Fibroblast of lung (primary cell): ENCODE measurements at regions not wholly inside any gene's neighbourhood (a gene's known extent, or its start where the extent isn't known, plus 50 kb on each side); places are given as distances from the start of the nearest gene placed in this dataset.

ENCODE experiments used
- DNase-seq, 2 donors: peaks; one replicate each; pipeline versions ENCODE4 v3.0.0 to v3.0.0-alpha.2; 2010; ENCODE audit warnings: low read depth in 2 of 2
- H2AFZ ChIP-seq: 2 replicates; pipeline ENCODE4 v1.5.1; 2012; ENCODE audit warnings: low read length, control low read depth, inconsistent platforms
- H3K27ac ChIP-seq: 2 replicates; pipeline ENCODE4 v1.5.1; 2011; ENCODE audit warnings: low read length, control low read depth; ENCODE audit not compliant: insufficient read depth
- H3K27me3 ChIP-seq: 2 replicates; pipeline ENCODE4 v1.5.1; 2011; ENCODE audit warnings: mild to moderate bottlenecking, low read length; ENCODE audit not compliant: control insufficient read depth, insufficient read depth
- H3K36me3 ChIP-seq: 2 replicates; pipeline ENCODE4 v1.5.1; 2011; ENCODE audit warnings: low read length; ENCODE audit not compliant: control insufficient read depth, insufficient read depth
- H3K4me1 ChIP-seq: 2 replicates; pipeline ENCODE4 v1.5.1; 2011; ENCODE audit warnings: low read length; ENCODE audit not compliant: control insufficient read depth, insufficient read depth; ENCODE audit errors: extremely low read depth
- H3K4me2 ChIP-seq: 2 replicates; pipeline ENCODE4 v1.5.1; 2011; ENCODE audit warnings: low read length, control low read depth; ENCODE audit not compliant: insufficient read depth; ENCODE audit errors: extremely low read depth
- H3K4me3 ChIP-seq, 4 experiments: fragments of 200-600 bp in 1 of 4; sonication (generic) in 1 of 4; replicated peaks in 1 of 4; 2 replicates each; pipeline ENCODE4 v1.5.1; 2011 to 2016; ENCODE audit warnings: low read length in 4 of 4, low read depth in 3 of 4, mild to moderate bottlenecking in 3 of 4, control low read depth in 2 of 4, inconsistent platforms in 1 of 4, mixed read lengths in 1 of 4; ENCODE audit not compliant: insufficient read depth in 1 of 4; ENCODE audit errors: control extremely low read depth in 1 of 4
- H3K79me2 ChIP-seq: 2 replicates; pipeline ENCODE4 v1.5.1; 2012; ENCODE audit warnings: mild to moderate bottlenecking, low read length, inconsistent platforms; ENCODE audit not compliant: control insufficient read depth, insufficient read depth
- H3K9ac ChIP-seq: 2 replicates; pipeline ENCODE4 v1.5.1; 2011; ENCODE audit warnings: mild to moderate bottlenecking, low read length, control low read depth; ENCODE audit not compliant: insufficient read depth
- H3K9me3 ChIP-seq: 2 replicates; pipeline ENCODE4 v1.5.1; 2012; ENCODE audit warnings: low read depth, low read length; ENCODE audit not compliant: control insufficient read depth, insufficient read depth
- H4K20me1 ChIP-seq: 2 replicates; pipeline ENCODE4 v1.5.1; 2011; ENCODE audit warnings: low read length; ENCODE audit not compliant: control insufficient read depth, insufficient read depth; ENCODE audit errors: extremely low read depth
- EZH2 ChIP-seq: IDR thresholded peaks from 2 replicates; pipeline ENCODE4 v1.5.1; 2012; ENCODE audit warnings: low read length, control low read depth, mild to moderate bottlenecking; ENCODE audit errors: missing control alignments
- TF ChIP-seq, protein P1 (sequence below), 2 donors: IDR thresholded peaks in 1 of 2; conservative IDR thresholded peaks in 1 of 2; 1 replicate in 1 of 2; 2 replicates in 1 of 2; pipeline ENCODE4 v1.5.1; 2011 to 2012; ENCODE audit warnings: low read length in 2 of 2, control low read depth in 1 of 2, inconsistent platforms in 1 of 2, low read depth in 1 of 2, mild to moderate bottlenecking in 1 of 2

DNA sequence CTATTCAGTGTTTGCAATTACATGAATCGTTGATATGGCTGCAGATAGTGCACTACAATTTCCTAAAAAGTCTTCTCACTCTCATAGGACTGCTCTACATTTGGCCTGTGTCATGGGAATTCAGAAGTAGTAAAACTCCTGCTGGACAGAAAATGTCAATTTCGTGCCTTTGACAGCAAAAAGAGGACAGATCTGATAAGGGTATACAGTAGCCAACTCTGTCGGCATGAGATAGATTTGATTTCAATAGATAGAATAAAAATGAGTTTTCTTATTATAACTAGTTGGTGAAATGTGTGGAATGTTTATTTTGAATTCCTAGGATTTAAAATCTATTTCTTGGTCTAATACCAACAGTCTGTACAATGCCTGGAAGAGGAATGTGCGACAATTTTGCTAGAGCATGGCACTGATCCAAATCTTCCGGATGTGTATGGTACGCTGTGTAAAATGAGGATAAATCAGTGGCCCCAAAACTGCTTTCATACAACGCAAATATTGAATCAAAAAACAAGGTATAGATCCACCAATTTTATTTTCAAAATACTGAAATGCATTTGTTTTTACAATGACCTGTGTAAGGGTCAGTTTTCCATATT lies 133.5 kb upstream of the CDK13 start:
- H3K27me3 ChIP-seq = peaks cover 31% of the 10 kb centered on the region
- H2AFZ ChIP-seq = no peak overlapping the region
- H3K9ac ChIP-seq = no peak overlapping the region
- H3K4me1 ChIP-seq = no peaks in the 10 kb centered on the region
- no peaks in the 10 kb centered on the region for H3K9me3 ChIP-seq
- no peaks in the 10 kb centered on the region for H4K20me1 ChIP-seq
- H3K4me2 ChIP-seq = no peak overlapping the region
- H3K36me3 ChIP-seq = no peaks in the 10 kb centered on the region
- DNase-seq = no peak
- TF ChIP-seq, protein P1, sequence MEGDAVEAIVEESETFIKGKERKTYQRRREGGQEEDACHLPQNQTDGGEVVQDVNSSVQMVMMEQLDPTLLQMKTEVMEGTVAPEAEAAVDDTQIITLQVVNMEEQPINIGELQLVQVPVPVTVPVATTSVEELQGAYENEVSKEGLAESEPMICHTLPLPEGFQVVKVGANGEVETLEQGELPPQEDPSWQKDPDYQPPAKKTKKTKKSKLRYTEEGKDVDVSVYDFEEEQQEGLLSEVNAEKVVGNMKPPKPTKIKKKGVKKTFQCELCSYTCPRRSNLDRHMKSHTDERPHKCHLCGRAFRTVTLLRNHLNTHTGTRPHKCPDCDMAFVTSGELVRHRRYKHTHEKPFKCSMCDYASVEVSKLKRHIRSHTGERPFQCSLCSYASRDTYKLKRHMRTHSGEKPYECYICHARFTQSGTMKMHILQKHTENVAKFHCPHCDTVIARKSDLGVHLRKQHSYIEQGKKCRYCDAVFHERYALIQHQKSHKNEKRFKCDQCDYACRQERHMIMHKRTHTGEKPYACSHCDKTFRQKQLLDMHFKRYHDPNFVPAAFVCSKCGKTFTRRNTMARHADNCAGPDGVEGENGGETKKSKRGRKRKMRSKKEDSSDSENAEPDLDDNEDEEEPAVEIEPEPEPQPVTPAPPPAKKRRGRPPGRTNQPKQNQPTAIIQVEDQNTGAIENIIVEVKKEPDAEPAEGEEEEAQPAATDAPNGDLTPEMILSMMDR (conservative IDR thresholded peaks at IDR 0.05 in 1 of 2, IDR thresholded peaks at IDR 0.05 in 1 of 2; ENCODE audit: low read depth in 1 of 2, low read length in 2 of 2) = no peak
- TF ChIP-seq EZH2 = no peak
- no peak overlapping the region for H3K27ac ChIP-seq
- no peak overlapping the region for H3K4me3 ChIP-seq
- no peaks in the 10 kb centered on the region for H3K79me2 ChIP-seq

DNA sequence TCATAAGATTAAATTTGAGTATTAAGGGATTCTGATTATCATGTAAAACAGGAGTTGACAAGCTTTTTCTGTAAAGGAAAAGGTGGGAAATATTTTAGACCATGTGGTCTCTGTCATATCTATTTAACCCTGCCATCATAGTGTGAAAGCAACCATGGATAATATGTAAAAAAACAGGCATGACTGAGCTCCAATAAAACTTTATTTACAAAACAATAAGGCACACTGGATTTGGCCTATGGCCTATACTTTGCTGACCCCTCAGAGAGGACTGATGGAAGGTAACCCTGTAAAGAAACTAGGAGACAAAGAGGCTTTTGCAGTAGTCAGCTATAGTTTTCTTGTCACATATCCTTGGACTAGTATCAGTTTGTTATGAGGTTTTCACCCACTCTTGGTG lies 130.5 kb upstream of the CDK13 start:
- Histone ChIP-seq H2AFZ (no peak overlapping the region), H3K79me2 (no peaks in the 10 kb centered on the region), H3K9ac (no peak overlapping the region), H3K4me1 (no peaks in the 10 kb centered on the region), H3K4me3 (no peak overlapping the region), H3K4me2 (no peak overlapping the region), H3K27me3 (peaks cover 26% of the 10 kb centered on the region), H3K9me3 (no peaks in the 10 kb centered on the region), H3K27ac (no peak overlapping the region), H3K36me3 (no peaks in the 10 kb centered on the region), H4K20me1 (no peaks in the 10 kb centered on the region)
- DNase-seq = no peak
- TF ChIP-seq, protein P1 (conservative IDR thresholded peaks at IDR 0.05 in 1 of 2, IDR thresholded peaks at IDR 0.05 in 1 of 2; ENCODE audit: low read depth in 1 of 2, low read length in 2 of 2) = no peak
- TF ChIP-seq EZH2 = no peak

DNA sequence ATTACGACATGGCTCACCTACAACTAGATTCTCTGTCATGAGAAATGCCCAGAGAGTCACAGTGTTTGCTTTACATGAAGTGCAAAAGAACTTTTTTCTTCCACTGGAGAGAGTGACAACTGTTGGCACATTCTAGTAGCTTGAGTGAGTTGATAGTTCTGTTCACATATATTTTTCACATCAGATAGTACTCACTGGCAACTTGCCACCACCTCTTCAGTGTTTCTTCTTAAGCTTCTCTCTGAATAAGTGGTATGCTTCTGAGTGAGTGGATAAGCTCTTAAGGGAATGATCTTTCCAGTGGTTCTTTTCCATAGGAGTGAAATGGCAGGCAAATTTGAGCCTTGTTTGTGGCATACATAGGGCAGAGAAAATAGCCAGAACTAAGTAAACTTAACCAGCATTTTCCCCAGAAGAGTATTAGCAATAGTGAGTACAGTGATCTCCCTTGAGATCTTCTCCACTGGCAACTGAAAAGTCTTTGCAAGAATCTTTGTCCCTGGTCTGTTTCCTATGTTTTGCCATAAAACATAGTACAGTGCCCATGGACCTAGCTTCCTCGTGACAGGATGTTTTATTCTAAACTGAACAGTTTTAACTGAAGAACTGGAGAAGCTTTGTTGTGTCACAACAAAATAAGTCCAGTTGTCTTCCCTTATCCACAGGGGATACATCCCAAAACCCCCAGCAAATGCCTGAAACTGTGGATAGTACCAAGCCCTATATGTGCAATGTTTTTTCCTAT lies 125.4 kb upstream of the CDK13 start:
- Histone ChIP-seq H3K36me3 (no peaks in the 10 kb centered on the region), H3K4me2 (no peak overlapping the region)
- no peak for DNase-seq

More for the DNA sequence above, 125.4 kb upstream of the CDK13 start:
- Histone ChIP-seq H3K79me2 (no peaks in the 10 kb centered on the region), H3K27ac (no peak overlapping the region), H3K27me3 (no peaks in the 10 kb centered on the region), H2AFZ (no peak overlapping the region), H4K20me1 (no peaks in the 10 kb centered on the region), H3K9me3 (no peaks in the 10 kb centered on the region), H3K4me3 (no peak overlapping the region), H3K4me1 (no peaks in the 10 kb centered on the region), H3K9ac (no peak overlapping the region)
- TF ChIP-seq, protein P1 (conservative IDR thresholded peaks at IDR 0.05 in 1 of 2, IDR thresholded peaks at IDR 0.05 in 1 of 2; ENCODE audit: low read depth in 1 of 2, low read length in 2 of 2) = no peak
- no peak for TF ChIP-seq EZH2
